GM21529 (cell line): ENCODE measurements at regions not wholly inside any gene's neighbourhood (a gene's known extent, or its start where the extent isn't known, plus 50 kb on each side); places are given as distances from the start of the nearest gene placed in this dataset.

Source experiments
- ATAC-seq: cut with Tn5 transposase; IDR thresholded peaks from one replicate; pipeline ENCODE4 v1.9.1; 2021; ENCODE audit not compliant: unreplicated experiment

GRCh38 chr5:158644301-158644700 is 455.4 kb downstream of the EBF1 start:
- no peak for ATAC-seq

- no peak for ATAC-seq
Observed at GRCh38 chr5:158643840-158644239, 455.9 kb downstream of the EBF1 start.

- ATAC-seq: no peak
Observed at GRCh38 chr5:158642879-158643278, 456.8 kb downstream of the EBF1 start.

GRCh38 chr5:158641016-158641415 is 458.7 kb downstream of the EBF1 start:
- ATAC-seq: no peak

- no peak for ATAC-seq
Observed at GRCh38 chr5:158640593-158640980, 459.1 kb downstream of the EBF1 start.

- ATAC-seq: no peak
Observed at GRCh38 chr5:158639881-158640592, 459.7 kb downstream of the EBF1 start.

GRCh38 chr5:158638396-158638795 is 461.3 kb downstream of the EBF1 start:
- ATAC-seq: no peak

- no peak for ATAC-seq
Observed at GRCh38 chr5:158637039-158637438, 462.7 kb downstream of the EBF1 start.

GRCh38 chr5:158635565-158635964 is 464.2 kb downstream of the EBF1 start:
- no peak for ATAC-seq

GRCh38 chr5:158634714-158635113 is 465.0 kb downstream of the EBF1 start:
- ATAC-seq: no peak

GRCh38 chr5:158629591-158630312 is 470.0 kb downstream of the EBF1 start:
- no peak for ATAC-seq

GRCh38 chr5:158626718-158627117 is 473.0 kb downstream of the EBF1 start:
- no peak for ATAC-seq

GRCh38 chr5:158623971-158624370 is 475.7 kb downstream of the EBF1 start:
- ATAC-seq: no peak

GRCh38 chr5:158621391-158621790 is 478.3 kb downstream of the EBF1 start:
- ATAC-seq: no peak

- no peak for ATAC-seq
Observed at GRCh38 chr5:158619083-158619788, 480.5 kb downstream of the EBF1 start.

GRCh38 chr5:158618256-158618655 is 481.5 kb downstream of the EBF1 start:
- ATAC-seq: no peak

- no peak for ATAC-seq
Observed at GRCh38 chr5:158616707-158617106, 483.0 kb downstream of the EBF1 start.

GRCh38 chr5:158614951-158615350 is 484.8 kb downstream of the EBF1 start:
- no peak for ATAC-seq

- no peak for ATAC-seq
Observed at GRCh38 chr5:158611581-158611980, 488.1 kb downstream of the EBF1 start.

GRCh38 chr5:158610051-158610415 is 489.7 kb downstream of the EBF1 start:
- no peak for ATAC-seq

GRCh38 chr5:158609333-158610050 is 490.2 kb downstream of the EBF1 start:
- ATAC-seq: no peak
